NCI-H1930 (cell line): ENCODE measurements at regions not wholly inside any gene's neighbourhood (a gene's known extent, or its start where the extent isn't known, plus 50 kb on each side); places are given as distances from the start of the nearest gene placed in this dataset.
"Not testable (repeated sequence)": the region's sequence is repeated elsewhere in the genome, so short reads cannot be mapped to it uniquely, and the experiment has no call there.

ENCODE experiments used
- DNase-seq, 2 experiments: peaks; one replicate each; lab custom pipeline; 2025; lab: John Stamatoyannopoulos, UW

DNA sequence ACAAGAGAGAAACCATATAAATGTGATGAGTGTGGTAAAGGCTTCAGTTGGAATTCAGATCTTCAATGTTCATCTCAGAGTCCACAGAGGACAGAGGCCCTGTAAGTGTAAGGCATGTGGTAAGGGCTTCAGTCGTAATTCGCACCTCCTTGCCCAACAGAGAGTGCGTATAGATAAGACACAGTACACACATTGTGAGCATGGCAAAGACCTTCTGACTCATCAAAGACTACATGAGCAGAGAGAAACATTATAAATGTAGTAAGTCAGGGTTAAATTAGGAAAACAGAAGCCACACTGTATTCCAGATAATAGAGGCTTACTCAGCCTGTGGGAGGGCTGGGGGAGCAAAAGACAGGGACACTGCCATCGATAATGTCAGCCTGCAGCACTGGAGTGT is 98.1 kb upstream of the GPR39 start:
- DNase-seq, result not testable (repeated sequence)

DNA sequence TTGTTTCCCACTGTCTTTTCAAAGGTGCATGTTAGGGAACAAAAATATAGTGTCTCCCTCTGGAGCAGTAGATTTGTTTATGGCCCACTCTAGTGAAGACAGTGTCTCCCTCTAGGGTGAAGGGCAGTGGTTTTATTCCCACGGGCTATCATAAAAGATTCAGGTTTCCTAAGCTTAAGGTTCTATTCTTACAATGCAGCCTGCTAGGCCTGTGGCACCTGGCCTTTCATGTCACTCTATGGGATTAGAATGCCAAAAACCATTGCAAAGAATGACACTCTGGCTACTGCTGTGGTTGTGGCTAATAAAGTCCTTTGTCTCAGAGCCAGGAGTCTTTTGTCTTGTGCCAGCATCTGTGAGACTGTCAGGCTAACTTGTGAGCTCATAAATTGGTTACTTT is 92.6 kb upstream of the GPR39 start:
- DNase-seq, result not testable (repeated sequence)

DNA sequence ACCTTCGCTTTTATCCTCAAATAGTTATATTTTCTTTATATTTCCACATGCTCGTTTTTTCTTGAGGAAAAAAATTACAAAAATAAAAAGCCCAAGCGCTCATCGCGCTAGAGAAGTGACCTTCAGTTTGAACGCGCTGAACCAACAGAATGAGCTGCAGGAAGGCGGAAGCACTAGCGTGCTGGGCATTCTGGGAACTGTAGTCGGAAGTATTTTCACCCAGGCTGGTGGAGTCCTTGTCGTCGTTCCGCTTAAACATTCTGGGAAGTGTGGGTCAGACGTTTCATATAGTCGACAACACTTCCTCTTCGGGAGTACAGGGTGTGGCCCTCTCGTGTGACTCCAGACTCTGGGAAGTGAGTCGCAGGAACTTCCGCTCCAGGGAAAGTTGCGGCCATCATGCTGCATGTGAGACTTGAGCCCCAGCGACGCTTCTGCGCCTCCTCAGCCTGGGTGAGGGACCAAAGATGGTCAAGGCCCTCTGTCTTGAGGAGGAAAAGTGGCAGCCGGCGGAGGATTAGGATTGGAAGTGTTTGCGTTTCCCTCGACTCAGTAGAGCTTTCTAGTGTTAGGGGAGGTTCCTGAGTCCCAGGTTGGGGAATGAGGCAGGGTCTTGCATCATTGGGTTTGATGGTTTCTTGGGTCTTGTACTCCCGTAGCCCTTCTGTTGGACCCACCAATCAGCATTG is 84.1 kb upstream of the GPR39 start:
- DNase-seq, result not testable (repeated sequence)

DNA sequence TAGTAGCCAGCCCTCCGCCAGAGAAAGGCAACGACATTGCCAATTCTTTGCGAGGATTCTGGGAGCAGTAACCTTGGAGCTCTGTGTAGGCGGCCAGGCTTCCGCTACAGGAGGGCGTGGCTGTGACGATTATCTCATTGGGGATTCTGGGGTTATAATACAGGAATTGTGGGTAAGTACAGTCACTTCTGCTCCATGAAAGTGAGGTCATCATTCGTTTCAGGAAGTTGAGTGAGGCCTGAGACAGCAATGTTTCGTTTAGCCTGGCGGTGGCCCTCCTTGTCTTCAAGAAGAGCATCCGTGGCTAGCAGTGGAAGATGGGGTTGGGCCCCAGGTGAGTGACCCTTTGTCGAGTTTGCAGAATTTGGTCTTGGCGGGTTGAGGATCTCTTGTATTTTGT is 79.5 kb upstream of the GPR39 start:
- DNase-seq, result not testable (repeated sequence)

DNA sequence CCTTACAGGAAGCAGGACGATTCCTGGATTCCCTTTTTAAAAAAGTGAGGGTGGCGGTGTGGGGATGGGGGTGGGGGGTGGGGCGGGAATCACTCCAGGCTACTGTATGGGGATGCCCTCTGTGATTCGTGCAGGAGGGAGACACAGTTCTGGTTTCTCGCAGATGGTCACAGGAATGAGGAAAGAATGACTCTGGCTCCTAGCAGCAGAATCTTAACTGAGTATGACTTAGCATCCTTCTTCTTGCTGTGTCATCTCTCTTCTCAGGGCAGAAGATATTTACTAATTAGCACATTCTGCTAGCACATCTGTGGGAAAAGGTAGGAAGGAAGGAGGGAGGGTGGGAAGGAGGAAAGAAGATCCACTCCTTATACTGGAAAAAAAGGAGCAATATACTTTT is 78.8 kb upstream of the GPR39 start:
- not testable (repeated sequence) for DNase-seq

DNA sequence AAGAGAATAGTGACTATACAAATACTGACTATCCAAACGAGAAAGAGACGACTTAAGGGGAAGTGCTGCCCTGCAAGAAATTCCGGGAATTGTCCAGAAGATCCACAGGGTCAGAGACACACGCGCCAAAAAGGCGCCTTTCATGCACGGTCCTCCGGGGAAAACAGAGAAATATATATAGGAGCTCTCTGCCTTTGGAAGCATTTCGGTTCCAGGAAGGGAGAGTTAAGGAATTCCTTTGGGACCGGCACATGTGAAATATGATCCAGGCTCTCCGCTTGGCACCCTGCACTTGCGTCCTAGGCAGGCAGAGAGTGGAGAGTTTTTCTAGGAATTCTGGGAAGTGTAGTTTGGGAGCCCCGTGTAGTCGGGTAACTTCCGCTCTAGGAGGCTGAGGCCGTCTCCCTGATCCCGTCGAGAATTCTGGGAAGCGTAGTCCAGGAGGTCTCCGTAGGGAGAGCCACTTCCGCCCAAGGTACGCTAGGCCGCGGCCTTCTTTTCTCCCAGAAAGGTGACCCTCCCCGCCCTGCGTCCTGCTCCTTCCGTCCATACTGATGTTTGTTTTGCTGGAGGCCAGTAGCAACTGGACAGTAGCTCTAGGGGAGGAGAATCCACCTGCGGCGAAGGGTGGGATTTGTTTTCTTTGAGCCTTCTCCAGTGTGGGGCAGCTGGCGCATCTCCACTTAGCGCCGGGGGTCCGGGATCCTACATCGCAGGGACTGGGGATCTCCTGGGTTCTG is 69.4 kb upstream of the GPR39 start:
- peak; percentile 80 to 88 for DNase-seq

DNA sequence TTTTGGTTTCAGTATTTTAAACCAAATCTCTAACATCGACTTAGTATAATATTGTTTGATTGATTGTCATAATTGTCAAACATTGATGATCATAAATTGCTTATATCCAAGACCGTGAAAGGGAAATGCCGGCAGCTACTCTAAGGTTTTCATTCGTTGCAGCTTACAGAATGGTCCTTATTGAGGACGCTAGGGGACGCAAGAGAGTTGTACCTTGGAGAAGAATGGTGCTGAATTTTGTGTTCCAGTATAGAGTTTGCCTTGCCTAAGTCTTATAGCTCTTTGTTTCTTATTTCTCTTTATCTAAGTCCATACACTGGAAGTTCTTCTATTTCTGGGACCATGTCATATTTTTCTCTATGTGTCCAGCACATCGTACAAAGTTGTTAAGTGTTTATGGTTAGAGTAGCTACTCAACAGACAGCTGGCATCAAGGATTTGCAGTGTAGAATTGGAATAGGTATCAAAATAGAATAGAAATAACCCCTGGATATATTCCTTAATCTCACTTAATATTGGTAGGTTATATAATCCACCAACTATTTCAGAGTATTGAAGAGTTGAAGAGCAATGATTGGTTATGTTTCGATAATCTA is 67.4 kb upstream of the GPR39 start:
- DNase-seq, result peak; percentile 2 to 48

DNA sequence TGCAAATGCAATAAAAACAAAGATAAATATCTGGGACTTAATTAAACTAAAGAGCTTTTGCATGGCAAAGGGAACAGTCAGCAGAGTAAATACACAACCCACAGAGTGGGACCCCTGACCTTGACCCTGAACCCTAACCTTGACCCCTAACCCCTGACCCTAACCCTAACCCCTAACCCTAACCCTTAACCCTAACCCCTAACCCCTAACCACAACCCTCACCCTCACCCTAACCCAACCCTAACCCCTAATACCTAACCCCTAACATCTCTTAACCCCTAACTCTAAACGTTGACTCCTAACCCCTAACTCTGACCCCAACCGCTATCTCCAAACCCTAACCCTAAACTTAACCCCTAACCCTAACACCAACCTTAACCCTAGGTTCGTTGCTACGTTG is 64.9 kb upstream of the GPR39 start:
- DNase-seq, result not testable (repeated sequence)

DNA sequence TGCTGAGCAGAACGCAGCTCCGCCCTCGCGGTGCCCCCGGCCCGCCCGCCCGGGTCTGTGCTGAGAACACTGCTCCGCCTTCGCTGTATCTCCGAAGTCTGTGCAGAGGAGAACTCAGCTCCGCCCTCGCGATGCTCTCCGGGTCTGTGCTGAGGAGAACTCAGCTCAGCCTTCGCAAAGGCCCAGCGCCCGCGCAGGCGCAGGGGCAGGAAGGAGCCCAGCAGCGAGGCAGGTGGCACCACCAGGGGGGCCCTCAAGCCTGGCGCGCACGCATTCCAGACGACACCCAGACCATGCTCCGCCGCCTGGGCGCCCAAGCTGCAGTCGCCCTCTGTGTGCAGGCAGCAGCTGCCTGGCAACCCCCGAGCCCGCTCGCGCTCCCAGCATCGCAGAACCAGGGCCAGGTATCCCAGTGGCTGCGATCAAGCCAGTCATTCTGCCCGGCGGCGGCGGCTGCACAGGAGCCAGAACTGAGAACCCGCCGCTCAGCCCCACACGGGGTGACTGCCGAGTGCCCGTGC is 64.1 kb upstream of the GPR39 start:
- peak; percentile 61 to 68 for DNase-seq

DNA sequence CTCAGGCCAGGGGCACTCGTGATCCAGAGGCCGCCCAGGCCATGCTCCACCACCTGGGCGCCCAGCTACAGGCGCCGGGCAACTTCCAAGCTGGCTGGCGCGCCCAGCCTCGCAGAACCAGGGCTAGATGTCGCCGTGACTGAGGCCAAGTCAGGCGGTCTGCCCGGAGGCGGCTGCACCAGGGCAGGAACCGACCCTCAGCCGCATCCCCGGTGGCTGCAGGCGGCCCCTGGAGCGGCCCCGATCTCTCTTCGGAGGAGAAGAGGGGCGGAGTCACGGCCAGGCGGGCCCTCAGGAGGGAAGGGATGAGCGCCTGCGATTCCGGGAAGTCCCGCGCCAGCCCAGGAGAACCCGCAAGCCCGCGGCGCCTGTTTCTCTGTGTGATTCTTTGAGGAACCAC is 63.2 kb upstream of the GPR39 start:
- not testable (repeated sequence) for DNase-seq

DNA sequence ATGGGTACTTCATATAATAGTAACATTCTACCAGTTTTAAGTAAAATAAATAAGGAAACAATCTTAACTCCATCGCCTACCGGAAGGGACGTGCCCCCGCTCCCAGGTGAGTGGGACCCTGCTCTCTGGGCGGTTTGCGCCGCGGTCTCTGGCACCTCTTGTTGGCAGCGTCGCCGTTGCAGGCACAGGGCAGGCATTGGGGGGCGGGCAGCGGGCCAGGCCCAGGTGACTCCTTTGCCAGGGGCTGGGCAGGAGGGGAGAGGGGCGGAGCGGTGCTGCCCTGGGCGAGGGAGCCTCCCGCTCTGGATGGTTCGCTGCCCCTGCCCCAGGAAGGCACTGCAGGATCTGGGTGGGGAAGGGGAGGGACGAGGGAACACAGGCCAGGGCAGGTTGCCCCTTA is 55.6 kb upstream of the GPR39 start:
- not testable (repeated sequence) for DNase-seq

DNA sequence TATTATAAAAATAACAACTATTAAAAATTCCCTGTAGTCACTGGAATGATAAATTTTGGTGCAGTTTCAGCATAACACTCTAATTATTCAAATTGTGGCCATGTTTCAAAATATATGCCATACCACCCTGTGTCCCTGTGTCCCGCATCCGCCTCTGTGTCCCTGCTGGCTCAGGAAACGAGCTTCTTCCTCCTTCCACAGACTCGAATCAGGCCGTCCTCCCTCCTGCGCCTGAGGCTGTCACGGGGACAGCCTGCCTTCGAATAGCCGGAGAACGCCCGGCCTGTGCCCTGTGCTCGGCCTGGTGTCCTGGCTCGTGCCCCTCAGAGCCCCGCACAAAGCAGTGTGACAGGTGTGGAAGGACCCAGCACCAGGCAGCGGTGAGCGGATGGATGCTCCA is 55.1 kb upstream of the GPR39 start:
- DNase-seq, result not testable (repeated sequence)

DNA sequence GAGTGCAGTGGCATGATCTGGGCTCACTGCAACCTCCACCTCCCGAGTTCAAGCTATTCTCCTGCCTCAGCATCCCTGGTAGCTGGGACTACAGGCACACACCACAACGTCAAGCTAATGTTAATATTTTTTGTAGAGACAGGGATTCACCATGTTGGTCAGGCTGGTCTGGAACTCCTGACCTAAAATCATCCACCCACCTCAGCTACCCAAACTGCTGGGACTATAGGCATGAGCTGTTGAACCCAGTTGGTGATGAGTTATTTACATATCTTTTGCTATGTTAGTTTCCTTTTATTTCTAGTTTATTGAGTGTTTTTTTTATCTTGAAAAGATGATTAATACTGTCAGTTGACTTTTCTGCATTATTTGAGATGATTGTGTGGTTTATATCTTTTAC is 53.3 kb upstream of the GPR39 start:
- not testable (repeated sequence) for DNase-seq

DNA sequence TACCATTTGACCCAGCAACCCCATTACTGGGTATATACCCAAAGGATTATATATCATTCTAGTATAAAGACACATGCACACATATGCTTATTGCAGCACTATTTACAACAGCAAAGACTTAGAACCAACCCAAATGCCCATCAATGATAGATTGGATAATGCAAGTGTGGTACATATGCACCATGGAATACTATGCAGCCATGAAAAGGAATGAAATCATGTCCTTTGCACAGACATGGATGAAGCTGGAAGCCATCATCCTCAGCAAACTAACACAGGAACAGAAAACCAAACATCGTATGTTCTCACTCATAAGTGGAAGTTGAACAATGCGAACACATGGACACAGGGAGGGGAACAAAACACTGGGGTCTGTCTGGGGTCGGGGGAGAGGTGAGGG is 50.6 kb upstream of the GPR39 start:
- not testable (repeated sequence) for DNase-seq

DNA sequence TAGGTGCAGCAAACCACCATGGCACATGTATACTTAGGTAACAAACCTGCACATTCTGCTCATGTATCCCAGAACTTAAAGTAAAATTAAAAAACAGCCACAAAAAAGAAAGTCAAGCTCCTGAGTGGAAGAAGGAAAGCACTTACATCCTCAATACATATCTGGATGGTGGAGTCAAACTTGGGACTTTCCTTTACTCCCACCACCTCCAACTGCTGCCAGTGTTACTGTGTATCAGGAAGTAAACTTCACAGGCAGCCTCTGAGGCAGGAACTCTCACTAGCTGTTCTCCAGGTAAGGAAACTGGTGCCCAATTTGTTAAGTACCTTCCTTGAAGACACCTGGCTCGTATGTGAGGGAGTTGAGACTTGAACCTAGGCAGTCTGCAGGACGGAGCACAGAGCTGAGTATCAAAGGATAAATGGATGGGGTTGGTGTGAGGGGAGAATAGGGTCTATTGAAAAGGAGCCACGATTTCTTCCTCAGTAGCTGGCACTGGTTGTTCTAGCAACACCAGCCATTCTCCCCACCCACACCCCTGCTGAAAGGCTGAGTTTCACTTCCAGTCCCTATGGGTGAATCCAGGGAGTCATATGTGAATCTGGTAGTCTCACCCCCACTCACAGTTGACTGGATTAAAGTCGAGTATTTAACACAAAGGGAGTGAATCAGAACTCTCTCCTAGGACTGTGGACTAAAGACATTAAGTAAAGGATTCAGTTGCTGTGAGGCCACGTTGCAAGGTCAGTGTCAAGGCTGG is 50.0 kb upstream of the GPR39 start:
- DNase-seq, result no peak
